Choroid plexus epithelial cell (primary cell): ENCODE measurements at regions not wholly inside any gene's neighbourhood (a gene's known extent, or its start where the extent isn't known, plus 50 kb on each side); places are given as distances from the start of the nearest gene placed in this dataset.

ENCODE experiments used
- DNase-seq: peaks from one replicate; pipeline ENCODE4 v3.0.0-alpha.2; 2010; ENCODE audit warnings: low read depth
- H3K4me3 ChIP-seq: 2 replicates; pipeline ENCODE4 v1.5.1; 2011; ENCODE audit warnings: low read depth, mild to moderate bottlenecking, control low read depth, low read length, moderate library complexity
- TF ChIP-seq, protein P1 (sequence below): conservative IDR thresholded peaks from 2 replicates; pipeline ENCODE4 v1.5.1; 2011; ENCODE audit warnings: low read depth, mild to moderate bottlenecking, control low read depth, inconsistent platforms, low read length, moderate library complexity

DNA sequence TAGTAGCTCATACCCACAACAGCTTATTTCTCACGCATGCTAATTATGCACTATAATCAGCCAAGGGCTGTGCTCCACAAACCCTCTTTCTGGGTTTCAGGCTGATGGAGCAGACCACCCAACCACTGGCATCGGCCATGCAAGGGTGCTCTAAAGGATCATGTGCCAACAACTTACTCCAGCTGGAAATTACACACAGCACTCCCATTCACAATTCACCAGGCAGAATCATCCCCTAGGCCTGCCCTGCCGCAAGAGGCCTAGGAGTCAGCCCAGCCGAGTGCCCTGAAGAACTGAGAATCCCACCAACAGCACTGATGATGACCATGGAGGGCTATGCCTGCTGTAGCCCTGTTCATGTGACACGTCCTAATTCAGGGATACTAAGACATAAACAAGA lies 216.2 kb upstream of the CHRNA7 start:
- TF ChIP-seq, protein P1, sequence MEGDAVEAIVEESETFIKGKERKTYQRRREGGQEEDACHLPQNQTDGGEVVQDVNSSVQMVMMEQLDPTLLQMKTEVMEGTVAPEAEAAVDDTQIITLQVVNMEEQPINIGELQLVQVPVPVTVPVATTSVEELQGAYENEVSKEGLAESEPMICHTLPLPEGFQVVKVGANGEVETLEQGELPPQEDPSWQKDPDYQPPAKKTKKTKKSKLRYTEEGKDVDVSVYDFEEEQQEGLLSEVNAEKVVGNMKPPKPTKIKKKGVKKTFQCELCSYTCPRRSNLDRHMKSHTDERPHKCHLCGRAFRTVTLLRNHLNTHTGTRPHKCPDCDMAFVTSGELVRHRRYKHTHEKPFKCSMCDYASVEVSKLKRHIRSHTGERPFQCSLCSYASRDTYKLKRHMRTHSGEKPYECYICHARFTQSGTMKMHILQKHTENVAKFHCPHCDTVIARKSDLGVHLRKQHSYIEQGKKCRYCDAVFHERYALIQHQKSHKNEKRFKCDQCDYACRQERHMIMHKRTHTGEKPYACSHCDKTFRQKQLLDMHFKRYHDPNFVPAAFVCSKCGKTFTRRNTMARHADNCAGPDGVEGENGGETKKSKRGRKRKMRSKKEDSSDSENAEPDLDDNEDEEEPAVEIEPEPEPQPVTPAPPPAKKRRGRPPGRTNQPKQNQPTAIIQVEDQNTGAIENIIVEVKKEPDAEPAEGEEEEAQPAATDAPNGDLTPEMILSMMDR: no peak
- no peak overlapping the region for H3K4me3 ChIP-seq
- no peak for DNase-seq

DNA sequence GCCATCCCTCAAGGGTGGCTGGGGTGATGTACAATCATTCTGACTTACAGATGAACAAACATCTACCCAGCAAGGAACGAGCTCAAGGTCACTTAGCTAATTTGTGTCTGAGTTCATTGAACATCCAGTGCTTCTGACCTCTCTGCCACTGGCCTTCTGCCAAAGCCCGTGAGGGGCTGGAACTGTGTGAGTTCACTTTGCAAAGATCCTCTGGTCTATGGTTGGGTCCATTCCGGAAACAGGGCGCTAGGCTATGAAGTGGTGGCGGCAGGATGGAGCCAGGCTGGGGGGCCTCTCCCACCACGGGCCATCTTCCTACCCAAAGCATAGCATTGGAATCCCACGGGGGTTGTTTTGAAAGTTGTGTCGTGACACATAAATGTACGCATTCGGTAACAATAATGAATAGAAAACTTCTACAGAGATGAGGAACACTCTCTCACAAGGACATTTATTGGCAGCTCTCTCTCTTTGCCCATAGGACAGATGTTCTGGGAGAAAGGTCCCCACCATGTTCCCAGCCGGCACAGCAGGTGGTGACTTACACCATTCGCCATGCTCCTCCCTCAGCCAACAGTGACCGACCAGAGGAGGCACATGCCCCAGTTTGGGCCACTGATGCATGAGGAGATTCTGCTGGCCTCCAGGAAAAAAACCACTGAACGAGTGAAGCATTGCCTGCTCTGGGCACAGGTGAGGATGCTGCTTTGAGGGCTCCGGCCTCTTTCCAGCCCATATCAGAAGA lies 214.7 kb upstream of the CHRNA7 start:
- DNase-seq: no peak
- TF ChIP-seq, protein P1: no peak
- no peak overlapping the region for H3K4me3 ChIP-seq

GRCh38 chr15:31822463-31822862 lies 207.9 kb upstream of the CHRNA7 start:
- TF ChIP-seq, protein P1: no peak
- H3K4me3 ChIP-seq: no peak overlapping the region
- DNase-seq: no peak

DNA sequence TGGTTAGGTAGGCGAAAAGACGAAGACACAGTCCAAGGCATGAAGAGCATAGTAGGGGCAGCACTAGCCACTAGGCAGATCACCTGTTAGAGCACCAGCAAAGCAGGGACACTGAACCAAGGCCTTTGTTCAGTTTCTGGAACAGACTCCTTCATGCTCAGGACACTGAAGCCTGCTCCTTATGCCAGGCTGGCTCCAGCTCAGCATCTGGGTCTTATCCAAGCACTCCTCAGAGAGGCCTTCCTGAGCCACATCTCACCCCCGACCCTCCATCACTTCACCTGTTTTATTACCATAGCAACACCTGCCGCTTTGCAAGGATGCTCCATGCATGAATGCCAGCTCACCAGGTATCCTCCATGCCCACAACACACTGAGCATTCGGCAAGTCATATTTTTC lies 206.3 kb upstream of the CHRNA7 start:
- TF ChIP-seq, protein P1: no peak
- no peak for DNase-seq
- no peak overlapping the region for H3K4me3 ChIP-seq

DNA sequence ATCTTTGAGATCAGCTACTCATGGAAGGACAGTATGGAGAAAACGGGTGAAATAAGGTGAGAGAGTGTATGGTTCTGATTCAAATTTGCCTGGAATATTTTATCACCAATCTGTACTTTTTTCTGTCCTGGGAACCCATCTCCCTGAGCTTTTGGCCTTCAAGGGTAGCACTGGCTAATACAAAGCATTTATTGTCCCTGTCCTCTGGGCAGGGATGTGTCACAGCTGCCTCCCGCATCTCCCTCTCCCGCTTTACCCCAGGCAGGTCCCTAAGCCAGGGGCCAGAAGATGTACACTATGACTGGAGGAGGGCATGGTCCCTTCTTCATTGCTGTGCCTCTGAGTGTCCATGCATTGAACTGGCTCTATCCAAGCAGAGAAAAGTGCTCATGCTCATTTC lies 201.7 kb upstream of the CHRNA7 start:
- no peak for DNase-seq
- H3K4me3 ChIP-seq: no peak overlapping the region
- TF ChIP-seq, protein P1: no peak

- no peak for DNase-seq
- TF ChIP-seq, protein P1: no peak
- H3K4me3 ChIP-seq: no peak overlapping the region
Observed at GRCh38 chr15:31830591-31830990, 199.7 kb upstream of the CHRNA7 start.

GRCh38 chr15:31831596-31831995 lies 198.7 kb upstream of the CHRNA7 start:
- TF ChIP-seq, protein P1: no peak
- no peak for DNase-seq
- H3K4me3 ChIP-seq: no peak overlapping the region
